ENCODE measurements at regions not wholly inside any gene's neighbourhood (a gene's known extent, or its start where the extent isn't known, plus 50 kb on each side); places are given as distances from the start of the nearest gene placed in this dataset.
A peak's percentile ranks its signal among the peaks of the same experiment; 100 is the strongest.

DNA sequence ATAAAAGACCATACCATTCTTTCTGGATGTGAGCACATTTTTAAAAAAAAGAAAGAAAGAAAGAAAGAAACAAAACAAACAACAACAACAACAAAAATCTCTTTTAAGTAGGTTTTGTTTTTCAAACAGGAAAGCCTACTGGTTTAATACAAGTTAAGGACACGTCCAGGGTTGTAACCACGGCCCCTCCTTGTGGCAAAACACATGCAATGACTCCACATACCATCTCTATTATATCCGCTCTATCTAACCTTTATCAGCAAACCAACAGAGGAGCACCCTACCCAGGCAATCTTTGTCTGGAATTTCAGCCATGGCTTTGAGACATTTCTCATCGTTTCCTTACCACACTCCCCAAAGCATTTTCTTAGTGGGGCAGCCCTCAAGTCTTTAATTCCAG, 360.5 kb upstream of the TMPO start:
- no peaks in the 10 kb centered on the region for H3K79me2 ChIP-seq (ENCODE audit: insufficient read depth)
- H3K36me3 ChIP-seq (replicated peaks in 1 of 2; ENCODE audit: control insufficient read depth in 1 of 2, insufficient read depth in 2 of 2, low read length in 1 of 2) = no peaks in the 10 kb centered on the region
- TF ChIP-seq, protein P1, sequence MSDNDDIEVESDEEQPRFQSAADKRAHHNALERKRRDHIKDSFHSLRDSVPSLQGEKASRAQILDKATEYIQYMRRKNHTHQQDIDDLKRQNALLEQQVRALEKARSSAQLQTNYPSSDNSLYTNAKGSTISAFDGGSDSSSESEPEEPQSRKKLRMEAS (IDR thresholded peaks at IDR 0.05; ENCODE audit: low read depth) = no peak
- TF ChIP-seq SMC3 (IDR thresholded peaks at IDR 0.05; ENCODE audit: low read depth, low read length) (peak; percentile 48; the same call in 1 of the 2 replicates), RAD21 (IDR thresholded peaks at IDR 0.05; ENCODE audit: low read length) (peak; percentile 80)
- TF ChIP-seq, protein P2, sequence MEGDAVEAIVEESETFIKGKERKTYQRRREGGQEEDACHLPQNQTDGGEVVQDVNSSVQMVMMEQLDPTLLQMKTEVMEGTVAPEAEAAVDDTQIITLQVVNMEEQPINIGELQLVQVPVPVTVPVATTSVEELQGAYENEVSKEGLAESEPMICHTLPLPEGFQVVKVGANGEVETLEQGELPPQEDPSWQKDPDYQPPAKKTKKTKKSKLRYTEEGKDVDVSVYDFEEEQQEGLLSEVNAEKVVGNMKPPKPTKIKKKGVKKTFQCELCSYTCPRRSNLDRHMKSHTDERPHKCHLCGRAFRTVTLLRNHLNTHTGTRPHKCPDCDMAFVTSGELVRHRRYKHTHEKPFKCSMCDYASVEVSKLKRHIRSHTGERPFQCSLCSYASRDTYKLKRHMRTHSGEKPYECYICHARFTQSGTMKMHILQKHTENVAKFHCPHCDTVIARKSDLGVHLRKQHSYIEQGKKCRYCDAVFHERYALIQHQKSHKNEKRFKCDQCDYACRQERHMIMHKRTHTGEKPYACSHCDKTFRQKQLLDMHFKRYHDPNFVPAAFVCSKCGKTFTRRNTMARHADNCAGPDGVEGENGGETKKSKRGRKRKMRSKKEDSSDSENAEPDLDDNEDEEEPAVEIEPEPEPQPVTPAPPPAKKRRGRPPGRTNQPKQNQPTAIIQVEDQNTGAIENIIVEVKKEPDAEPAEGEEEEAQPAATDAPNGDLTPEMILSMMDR (IDR thresholded peaks at IDR 0.05) = peak; percentile 31; the same call in 1 of the 2 replicates
- no peaks in the 10 kb centered on the region for H4K20me1 ChIP-seq (ENCODE audit: insufficient read depth)
- no peaks in the 10 kb centered on the region for H3K9me3 ChIP-seq
- POLR2A ChIA-PET = no interaction called here
- 8% methylated on average over 4 of the region's 4 CpGs for WGBS (ENCODE audit: low lambda C conversion rate)
- no peak overlapping the region for H3K9ac ChIP-seq
- no peak overlapping the region for H3K27ac ChIP-seq (ENCODE audit: low read depth in 2 of 2, low read length in 1 of 2)
- H3K4me1 ChIP-seq (ENCODE audit: control insufficient read depth in 1 of 2, insufficient read depth in 2 of 2, low read depth in 1 of 2, low read length in 1 of 2) = no peaks in the 10 kb centered on the region; a peak in 2 of 4 replicates
- no peak overlapping the region; a peak in 1 of 4 replicates for H3K4me3 ChIP-seq (ENCODE audit: low read depth in 2 of 2, low read length in 1 of 2)
- peak; percentile 26 for DNase-seq
- no peaks in the 10 kb centered on the region for H3K9me2 ChIP-seq
- H3F3A ChIP-seq (replicated peaks; ENCODE audit: insufficient read depth) = no peaks in the 10 kb centered on the region
- CTCF ChIA-PET = interaction anchor here (0.6 to 2.1 kb wide), 8 partner anchors 17 to 1168 kb away, joined by 3 to 8 read pairs (median 4); no protein-coding TSS in a partner anchor
- no peak overlapping the region for H2AFZ ChIP-seq (ENCODE audit: low read depth)
- H3K4me2 ChIP-seq = no peak overlapping the region
- no peaks in the 10 kb centered on the region for H3K27me3 ChIP-seq (ENCODE audit: insufficient read depth)

DNA sequence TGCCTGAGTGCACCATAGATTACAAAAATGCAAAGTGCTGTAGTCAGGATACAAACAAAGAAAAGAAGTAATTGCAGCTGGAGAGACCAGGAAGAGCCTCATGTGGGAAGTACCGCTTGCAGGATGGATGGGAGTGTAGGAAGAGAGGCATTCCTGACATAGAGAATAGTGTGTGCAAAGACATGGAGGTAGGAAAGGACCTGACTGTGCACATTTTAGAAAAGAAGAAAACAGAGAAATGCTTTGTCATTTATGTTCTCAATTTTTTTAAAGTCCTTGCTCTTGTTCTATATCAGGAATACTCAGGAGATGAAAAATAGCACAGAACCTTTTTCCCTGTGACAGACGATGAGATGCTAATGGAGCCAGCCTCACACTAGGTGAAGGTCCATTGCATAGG, 358.7 kb upstream of the TMPO start:
- ChIA-PET POLR2A (no interaction called here), CTCF (interaction anchor here (1.3 kb wide), 1 partner anchor 1008 kb away, joined by 5 read pairs; no protein-coding TSS in a partner anchor)
- no peak overlapping the region for H3K9ac ChIP-seq
- H3K79me2 ChIP-seq (ENCODE audit: insufficient read depth) = no peaks in the 10 kb centered on the region
- no peaks in the 10 kb centered on the region for H3K36me3 ChIP-seq (replicated peaks in 1 of 2; ENCODE audit: control insufficient read depth in 1 of 2, insufficient read depth in 2 of 2, low read length in 1 of 2)
- no peaks in the 10 kb centered on the region for H3K27me3 ChIP-seq (ENCODE audit: insufficient read depth)
- no peak overlapping the region for H3K4me3 ChIP-seq (ENCODE audit: low read depth in 2 of 2, low read length in 1 of 2)
- H3K4me2 ChIP-seq = no peak overlapping the region
- TF ChIP-seq YY1 (IDR thresholded peaks at IDR 0.05; ENCODE audit: low read depth) (no peak), EZH2phosphoT487 (IDR thresholded peaks at IDR 0.05; ENCODE audit: borderline replicate concordance, low read depth) (no peak), FOXM1 (IDR thresholded peaks at IDR 0.05; ENCODE audit: low read depth) (no peak), SIN3A (IDR thresholded peaks at IDR 0.05; ENCODE audit: borderline replicate concordance, low read depth, low read length) (no peak), EP300 (IDR thresholded peaks at IDR 0.05; ENCODE audit: borderline replicate concordance in 1 of 2, low read depth in 1 of 2, low read length in 1 of 2) (no peak), RXRA (IDR thresholded peaks at IDR 0.05; ENCODE audit: borderline replicate concordance, low read depth) (no peak), MXI1 (IDR thresholded peaks at IDR 0.05; ENCODE audit: low read depth, low read length) (no peak), NRF1 (IDR thresholded peaks at IDR 0.05; ENCODE audit: low read depth, low read length) (no peak), FOXJ3 (CRISPR knock-in tag; IDR thresholded peaks at IDR 0.05) (no peak), FOSL2 (IDR thresholded peaks at IDR 0.05; ENCODE audit: borderline replicate concordance, low read depth) (no peak), MEF2A (IDR thresholded peaks at IDR 0.05; ENCODE audit: borderline replicate concordance, low read depth) (no peak)
- TF ChIP-seq, protein P1 (IDR thresholded peaks at IDR 0.05; ENCODE audit: low read depth) = no peak
- TF ChIP-seq, protein P3, sequence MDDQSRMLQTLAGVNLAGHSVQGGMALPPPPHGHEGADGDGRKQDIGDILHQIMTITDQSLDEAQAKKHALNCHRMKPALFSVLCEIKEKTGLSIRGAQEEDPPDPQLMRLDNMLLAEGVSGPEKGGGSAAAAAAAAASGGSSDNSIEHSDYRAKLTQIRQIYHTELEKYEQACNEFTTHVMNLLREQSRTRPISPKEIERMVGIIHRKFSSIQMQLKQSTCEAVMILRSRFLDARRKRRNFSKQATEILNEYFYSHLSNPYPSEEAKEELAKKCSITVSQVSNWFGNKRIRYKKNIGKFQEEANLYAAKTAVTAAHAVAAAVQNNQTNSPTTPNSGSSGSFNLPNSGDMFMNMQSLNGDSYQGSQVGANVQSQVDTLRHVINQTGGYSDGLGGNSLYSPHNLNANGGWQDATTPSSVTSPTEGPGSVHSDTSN (IDR thresholded peaks at IDR 0.05) = no peak
- TF ChIP-seq, protein P2 (IDR thresholded peaks at IDR 0.05) = no peak
- TF ChIP-seq, protein P4, sequence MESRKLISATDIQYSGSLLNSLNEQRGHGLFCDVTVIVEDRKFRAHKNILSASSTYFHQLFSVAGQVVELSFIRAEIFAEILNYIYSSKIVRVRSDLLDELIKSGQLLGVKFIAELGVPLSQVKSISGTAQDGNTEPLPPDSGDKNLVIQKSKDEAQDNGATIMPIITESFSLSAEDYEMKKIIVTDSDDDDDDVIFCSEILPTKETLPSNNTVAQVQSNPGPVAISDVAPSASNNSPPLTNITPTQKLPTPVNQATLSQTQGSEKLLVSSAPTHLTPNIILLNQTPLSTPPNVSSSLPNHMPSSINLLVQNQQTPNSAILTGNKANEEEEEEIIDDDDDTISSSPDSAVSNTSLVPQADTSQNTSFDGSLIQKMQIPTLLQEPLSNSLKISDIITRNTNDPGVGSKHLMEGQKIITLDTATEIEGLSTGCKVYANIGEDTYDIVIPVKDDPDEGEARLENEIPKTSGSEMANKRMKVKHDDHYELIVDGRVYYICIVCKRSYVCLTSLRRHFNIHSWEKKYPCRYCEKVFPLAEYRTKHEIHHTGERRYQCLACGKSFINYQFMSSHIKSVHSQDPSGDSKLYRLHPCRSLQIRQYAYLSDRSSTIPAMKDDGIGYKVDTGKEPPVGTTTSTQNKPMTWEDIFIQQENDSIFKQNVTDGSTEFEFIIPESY (IDR thresholded peaks at IDR 0.05; ENCODE audit: borderline replicate concordance, low read depth) = no peak
- H3F3A ChIP-seq (replicated peaks; ENCODE audit: insufficient read depth) = no peaks in the 10 kb centered on the region
- DNase-seq = no peak
- no peak overlapping the region for H2AFZ ChIP-seq (ENCODE audit: low read depth)
- H3K9me2 ChIP-seq = no peaks in the 10 kb centered on the region
- H3K27ac ChIP-seq (ENCODE audit: low read depth in 2 of 2, low read length in 1 of 2) = no peak overlapping the region
- H3K9me3 ChIP-seq = no peaks in the 10 kb centered on the region
- H4K20me1 ChIP-seq (ENCODE audit: insufficient read depth) = no peaks in the 10 kb centered on the region
- WGBS (ENCODE audit: low lambda C conversion rate) = 56% methylated on average over 2 of the region's 2 CpGs
- no peaks in the 10 kb centered on the region; a peak in 2 of 4 replicates for H3K4me1 ChIP-seq (ENCODE audit: control insufficient read depth in 1 of 2, insufficient read depth in 2 of 2, low read depth in 1 of 2, low read length in 1 of 2)

Measured in SK-N-SH (cell line).